Body of pancreas (tissue), 4 donors: ENCODE measurements at regions not wholly inside any gene's neighbourhood (a gene's known extent, or its start where the extent isn't known, plus 50 kb on each side); places are given as distances from the start of the nearest gene placed in this dataset.

ENCODE experiments used
- CTCF ChIP-seq, 7 experiments: fragments of 450-650 bp in 4 of 7; fragments of 200-600 bp in 3 of 7; sonication (generic) in 3 of 7; IDR thresholded peaks; one replicate each; pipeline ENCODE4 v1.5.1; 2016 to 2019; ENCODE audit warnings: antibody characterized with exemption in 7 of 7
- POLR2A ChIP-seq, 3 donors: fragments of 450-650 bp; IDR thresholded peaks; one replicate each; pipeline ENCODE4 v1.6.1; 2016; ENCODE audit warnings: antibody characterized with exemption in 3 of 3, mild to moderate bottlenecking in 2 of 3

DNA sequence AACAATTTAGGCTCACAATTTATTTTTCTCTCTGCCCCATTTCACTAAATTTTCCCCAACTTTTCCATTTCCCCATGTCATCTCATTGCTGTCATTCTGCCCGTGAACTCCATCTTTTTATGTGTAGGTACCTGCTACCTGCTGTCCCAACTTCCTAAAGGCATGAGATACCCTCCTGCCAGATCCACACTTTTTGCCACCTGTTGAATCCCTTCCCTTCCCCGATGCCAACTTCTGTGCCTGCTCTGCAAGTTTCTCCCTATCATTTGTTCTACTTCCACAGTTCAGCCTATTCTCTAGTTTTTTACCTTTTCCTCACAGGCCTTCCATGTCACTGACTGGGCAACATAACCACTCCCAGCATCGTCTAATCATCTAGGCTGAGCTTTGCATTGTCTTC lies 607.5 kb upstream of the KLF12 start:
- no peak for TF ChIP-seq CTCF (IDR thresholded peaks at IDR 0.05)
- TF ChIP-seq POLR2A (IDR thresholded peaks at IDR 0.05) = no peak
